ENCODE measurements at regions not wholly inside any gene's neighbourhood (a gene's known extent, or its start where the extent isn't known, plus 50 kb on each side); places are given as distances from the start of the nearest gene placed in this dataset.

DNA sequence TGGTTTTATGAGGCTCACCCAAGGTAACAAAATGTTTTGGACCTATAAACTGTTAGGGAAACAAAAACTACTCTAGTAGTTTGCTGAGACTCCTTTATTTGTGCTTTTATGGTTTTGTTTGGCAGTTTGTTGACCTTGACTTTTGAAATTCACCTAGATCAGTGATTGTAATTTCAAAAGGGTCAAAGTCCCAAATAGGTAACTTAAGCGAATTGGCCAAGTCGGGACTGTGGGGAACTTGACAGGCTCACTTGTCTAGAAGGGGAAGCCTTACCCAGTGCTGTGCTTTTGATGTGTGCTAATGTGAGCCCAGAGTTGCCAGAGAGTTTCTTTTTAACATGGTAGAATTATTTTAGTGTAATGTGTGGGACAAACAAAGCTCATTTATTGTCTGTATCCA is 87.2 kb upstream of the SGCD start:
- Histone ChIP-seq H3K27me3 (ENCODE audit: control insufficient read depth, insufficient read depth, low read length, poor library complexity, severe bottlenecking) (no peaks in the 10 kb centered on the region), H3K4me3 (ENCODE audit: low read length) (no peak overlapping the region), H3K27ac (ENCODE audit: low read depth, low read length) (no peak overlapping the region), H3K36me3 (ENCODE audit: control insufficient read depth, insufficient read depth, low read length) (no peaks in the 10 kb centered on the region), H3K9ac (ENCODE audit: extremely low read depth, low read length, poor library complexity, severe bottlenecking) (no peak overlapping the region), H3K9me3 (ENCODE audit: control insufficient read depth, low read length) (no peaks in the 10 kb centered on the region), H3K4me1 (ENCODE audit: control insufficient read depth, insufficient read depth, low read length) (no peaks in the 10 kb centered on the region)
- WGBS, 2 experiments (ENCODE audit: insufficient coverage in 1 of 2, insufficient read length in 1 of 2): 85 to 94% methylated on average over 2 of the region's 2 CpGs
- no peaks in the 10 kb centered on the region for H3K27me3 Mint-ChIP-seq (ENCODE audit: insufficient read depth)
- H3K27ac Mint-ChIP-seq: no peak overlapping the region
- no peaks in the 10 kb centered on the region for H3K9me3 Mint-ChIP-seq
- no peaks in the 10 kb centered on the region for H3K36me3 Mint-ChIP-seq (ENCODE audit: low read depth)
- no peaks in the 10 kb centered on the region for H3K4me1 Mint-ChIP-seq
- no peak for DNase-seq
- H3K4me3 Mint-ChIP-seq: no peak overlapping the region
- TF ChIP-seq, protein P1, sequence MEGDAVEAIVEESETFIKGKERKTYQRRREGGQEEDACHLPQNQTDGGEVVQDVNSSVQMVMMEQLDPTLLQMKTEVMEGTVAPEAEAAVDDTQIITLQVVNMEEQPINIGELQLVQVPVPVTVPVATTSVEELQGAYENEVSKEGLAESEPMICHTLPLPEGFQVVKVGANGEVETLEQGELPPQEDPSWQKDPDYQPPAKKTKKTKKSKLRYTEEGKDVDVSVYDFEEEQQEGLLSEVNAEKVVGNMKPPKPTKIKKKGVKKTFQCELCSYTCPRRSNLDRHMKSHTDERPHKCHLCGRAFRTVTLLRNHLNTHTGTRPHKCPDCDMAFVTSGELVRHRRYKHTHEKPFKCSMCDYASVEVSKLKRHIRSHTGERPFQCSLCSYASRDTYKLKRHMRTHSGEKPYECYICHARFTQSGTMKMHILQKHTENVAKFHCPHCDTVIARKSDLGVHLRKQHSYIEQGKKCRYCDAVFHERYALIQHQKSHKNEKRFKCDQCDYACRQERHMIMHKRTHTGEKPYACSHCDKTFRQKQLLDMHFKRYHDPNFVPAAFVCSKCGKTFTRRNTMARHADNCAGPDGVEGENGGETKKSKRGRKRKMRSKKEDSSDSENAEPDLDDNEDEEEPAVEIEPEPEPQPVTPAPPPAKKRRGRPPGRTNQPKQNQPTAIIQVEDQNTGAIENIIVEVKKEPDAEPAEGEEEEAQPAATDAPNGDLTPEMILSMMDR (conservative IDR thresholded peaks at IDR 0.05): no peak

DNA sequence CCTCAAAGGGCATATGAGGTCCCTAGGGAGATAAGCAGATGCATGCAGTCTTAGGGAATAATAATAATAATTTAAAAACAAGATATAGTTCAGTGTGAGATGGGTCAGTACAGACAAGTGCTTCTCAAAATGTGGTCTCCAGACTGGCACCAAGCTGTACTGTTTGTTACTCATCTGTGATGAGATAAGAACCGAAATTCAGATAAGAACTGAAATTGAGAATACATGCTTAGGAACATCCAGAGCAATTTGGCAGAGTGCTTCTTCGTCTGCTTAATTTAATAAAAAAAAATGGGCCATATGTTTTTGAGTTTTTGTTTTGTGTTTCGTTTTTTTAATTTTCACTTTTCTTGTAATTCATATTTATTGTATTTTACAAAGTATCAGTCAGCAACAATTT is 86.5 kb upstream of the SGCD start:
- no peaks in the 10 kb centered on the region for H3K36me3 ChIP-seq (ENCODE audit: control insufficient read depth, insufficient read depth, low read length)
- no peak for DNase-seq
- H3K4me3 ChIP-seq (ENCODE audit: low read length): no peak overlapping the region
- H3K27ac Mint-ChIP-seq: no peak overlapping the region
- no peaks in the 10 kb centered on the region for H3K36me3 Mint-ChIP-seq (ENCODE audit: low read depth)
- no peak overlapping the region for H3K4me3 Mint-ChIP-seq
- H3K9me3 Mint-ChIP-seq: no peaks in the 10 kb centered on the region
- TF ChIP-seq, protein P1 (conservative IDR thresholded peaks at IDR 0.05): no peak
- no peaks in the 10 kb centered on the region for H3K9me3 ChIP-seq (ENCODE audit: control insufficient read depth, low read length)
- H3K27ac ChIP-seq (ENCODE audit: low read depth, low read length): no peak overlapping the region
- 90 to 92% methylated on average over 1 to 2 of the region's 3 CpGs for WGBS, 2 experiments (ENCODE audit: insufficient coverage in 1 of 2, insufficient read length in 1 of 2)
- H3K4me1 Mint-ChIP-seq: no peaks in the 10 kb centered on the region
- no peaks in the 10 kb centered on the region for H3K27me3 ChIP-seq (ENCODE audit: control insufficient read depth, insufficient read depth, low read length, poor library complexity, severe bottlenecking)
- no peak overlapping the region for H3K9ac ChIP-seq (ENCODE audit: extremely low read depth, low read length, poor library complexity, severe bottlenecking)
- H3K4me1 ChIP-seq (ENCODE audit: control insufficient read depth, insufficient read depth, low read length): no peaks in the 10 kb centered on the region
- no peaks in the 10 kb centered on the region for H3K27me3 Mint-ChIP-seq (ENCODE audit: insufficient read depth)

DNA sequence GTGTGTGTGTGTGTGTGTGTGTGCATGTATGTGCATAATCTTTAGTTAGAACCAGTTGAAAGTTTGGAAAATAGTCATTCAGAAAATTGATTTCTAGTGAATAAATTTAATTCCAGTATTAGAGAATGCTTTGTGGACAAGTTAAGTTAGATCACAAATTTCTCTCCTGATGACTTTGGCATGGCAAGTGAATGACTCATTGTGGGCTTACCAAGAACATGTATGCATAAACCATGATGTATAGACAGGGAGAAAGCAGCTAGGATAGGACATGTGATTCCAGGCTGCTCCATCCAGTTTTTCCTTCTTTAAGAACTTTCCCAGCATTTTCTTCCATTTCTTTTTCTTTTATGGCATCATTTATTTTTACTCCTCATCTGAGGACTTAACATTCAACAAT is 85.7 kb upstream of the SGCD start:
- Mint-ChIP-seq H3K9me3 (no peaks in the 10 kb centered on the region), H3K36me3 (ENCODE audit: low read depth) (no peaks in the 10 kb centered on the region), H3K27ac (no peak overlapping the region), H3K4me1 (no peaks in the 10 kb centered on the region), H3K27me3 (ENCODE audit: insufficient read depth) (no peaks in the 10 kb centered on the region), H3K4me3 (no peak overlapping the region)
- Histone ChIP-seq H3K4me1 (ENCODE audit: control insufficient read depth, insufficient read depth, low read length) (no peaks in the 10 kb centered on the region), H3K9ac (ENCODE audit: extremely low read depth, low read length, poor library complexity, severe bottlenecking) (no peak overlapping the region), H3K27ac (ENCODE audit: low read depth, low read length) (no peak overlapping the region), H3K36me3 (ENCODE audit: control insufficient read depth, insufficient read depth, low read length) (no peaks in the 10 kb centered on the region), H3K27me3 (ENCODE audit: control insufficient read depth, insufficient read depth, low read length, poor library complexity, severe bottlenecking) (no peaks in the 10 kb centered on the region), H3K4me3 (ENCODE audit: low read length) (no peak overlapping the region), H3K9me3 (ENCODE audit: control insufficient read depth, low read length) (no peaks in the 10 kb centered on the region)
- TF ChIP-seq, protein P1 (conservative IDR thresholded peaks at IDR 0.05): no peak
- DNase-seq: no peak
